HUES64 (cell line): ENCODE measurements at regions not wholly inside any gene's neighbourhood (a gene's known extent, or its start where the extent isn't known, plus 50 kb on each side); places are given as distances from the start of the nearest gene placed in this dataset.

Experiments
- H3K27ac ChIP-seq: 2 replicates; pipeline ENCODE4 v1.7.0; 2013; ENCODE audit warnings: low read depth, low read length, inconsistent platforms
- H3K27me3 ChIP-seq: 2 replicates; pipeline ENCODE4 v1.6.1; 2013; ENCODE audit warnings: mild to moderate bottlenecking, low read length; ENCODE audit not compliant: insufficient read depth
- H3K36me3 ChIP-seq: 2 replicates; pipeline ENCODE4 v1.6.1; 2013; ENCODE audit warnings: mild to moderate bottlenecking, low read length; ENCODE audit not compliant: insufficient read depth
- H3K4me1 ChIP-seq: 2 replicates; pipeline ENCODE4 v1.6.1; 2013; ENCODE audit warnings: mild to moderate bottlenecking, low read length, moderate library complexity; ENCODE audit not compliant: insufficient read depth
- H3K4me3 ChIP-seq: 2 replicates; pipeline ENCODE4 v1.5.1; 2013; ENCODE audit warnings: mild to moderate bottlenecking, low read length, moderate library complexity
- H3K9ac ChIP-seq: 2 replicates; pipeline ENCODE4 v1.6.1; 2013; ENCODE audit warnings: mild to moderate bottlenecking, low read depth, low read length
- H3K9me3 ChIP-seq: 2 replicates; pipeline ENCODE4 v1.6.1; 2013; ENCODE audit warnings: low read depth, low read length; ENCODE audit not compliant: insufficient read depth
- WGBS: fragments of 150-250, 120-280 bp; methylation state at CpG from one replicate; pipeline ENCODE4 v1.1.7; 2013; ENCODE audit warnings: missing lambda C conversion rate; 5-methylcytosine and 5-hydroxymethylcytosine counted together

DNA sequence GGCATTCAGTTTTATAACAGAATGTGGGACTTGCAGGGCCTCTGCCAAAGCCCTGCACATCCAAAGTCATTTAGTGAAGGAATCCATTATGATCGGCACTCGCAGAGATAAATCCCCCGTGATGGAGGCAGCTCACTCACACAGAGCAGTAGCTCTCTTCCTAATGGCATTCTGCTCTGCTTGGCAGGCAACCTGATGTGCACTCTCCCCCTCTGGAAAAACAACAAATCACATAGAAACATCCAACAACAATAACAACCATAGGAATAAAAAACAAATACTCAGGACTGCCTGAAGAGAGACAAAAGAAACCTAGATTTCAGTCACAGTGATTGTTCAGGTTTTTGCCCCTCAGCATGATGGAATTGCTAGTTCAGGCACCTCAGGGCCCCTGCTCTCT, 59.7 kb downstream of the NAA11 start:
- Histone ChIP-seq H3K27me3 (no peaks in the 10 kb centered on the region), H3K9ac (no peak overlapping the region), H3K4me1 (no peaks in the 10 kb centered on the region), H3K9me3 (no peaks in the 10 kb centered on the region), H3K36me3 (no peaks in the 10 kb centered on the region), H3K27ac (no peak overlapping the region), H3K4me3 (no peak overlapping the region)
- 92% methylated on average over 3 of the region's 3 CpGs for WGBS

DNA sequence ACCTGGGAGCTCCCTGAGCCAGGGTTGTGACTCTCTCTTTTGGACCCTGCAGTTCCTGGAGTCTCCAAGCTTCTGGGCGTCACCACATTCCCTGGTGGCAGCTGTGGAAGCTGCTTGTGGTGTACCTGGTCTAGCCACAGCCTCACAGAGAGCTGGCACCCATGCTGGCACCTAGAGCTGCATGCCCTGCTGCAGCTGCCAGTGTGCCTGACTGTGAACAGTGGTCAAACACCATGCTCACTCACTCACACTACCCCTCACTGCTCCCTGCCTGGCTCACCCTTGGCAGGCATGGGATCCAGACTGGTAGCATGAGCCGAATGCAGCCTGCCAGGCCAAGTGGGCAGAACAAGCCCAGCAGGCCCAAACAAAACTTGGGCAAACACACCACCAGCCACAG, 66.6 kb downstream of the NAA11 start:
- 0 out of 2 replicates have a peak, but pooled peaks cover 2% of the 10 kb centered on the region for H3K4me1 ChIP-seq
- no peaks in the 10 kb centered on the region for H3K27me3 ChIP-seq
- H3K27ac ChIP-seq = no peak overlapping the region
- H3K36me3 ChIP-seq = no peaks in the 10 kb centered on the region
- no peak overlapping the region for H3K9ac ChIP-seq
- peaks cover 17% of the 10 kb centered on the region for H3K9me3 ChIP-seq
- no peak overlapping the region for H3K4me3 ChIP-seq
- WGBS = 94% methylated on average over 2 of the region's 2 CpGs

DNA sequence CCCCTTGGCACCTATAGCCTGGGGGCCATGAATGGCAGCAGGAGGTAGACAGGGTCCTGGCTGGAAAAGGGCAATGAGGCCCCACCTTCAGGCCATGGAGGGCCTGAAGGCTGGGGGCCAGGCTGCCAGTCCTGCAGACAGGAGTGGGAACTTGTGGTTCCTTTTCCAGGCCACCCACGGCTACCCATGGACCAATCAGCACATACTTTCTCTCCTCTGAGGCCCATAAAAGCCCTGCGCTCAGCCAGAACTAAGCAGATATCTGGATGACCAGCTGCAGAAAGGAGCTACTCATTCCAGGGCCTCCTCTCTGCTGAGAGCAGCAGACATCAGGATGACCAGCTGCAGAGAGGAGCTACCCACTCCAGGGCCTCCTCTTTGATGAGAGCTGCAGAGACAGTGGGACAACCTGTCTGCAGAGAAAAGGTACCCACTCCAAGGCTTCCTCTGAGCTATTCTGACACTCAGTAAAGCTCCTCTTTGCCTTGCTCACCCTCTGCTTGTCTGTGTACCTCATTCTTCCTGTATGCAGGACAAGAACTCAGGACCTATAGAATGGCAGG, 67.2 kb downstream of the NAA11 start:
- Histone ChIP-seq H3K9ac (no peak overlapping the region), H3K27ac (no peak overlapping the region), H3K36me3 (no peaks in the 10 kb centered on the region), H3K9me3 (peaks cover 17% of the 10 kb centered on the region), H3K4me3 (no peak overlapping the region), H3K27me3 (no peaks in the 10 kb centered on the region), H3K4me1 (0 out of 2 replicates have a peak, but pooled peaks cover 2% of the 10 kb centered on the region)
- 95% methylated on average over 2 of the region's 2 CpGs for WGBS

DNA sequence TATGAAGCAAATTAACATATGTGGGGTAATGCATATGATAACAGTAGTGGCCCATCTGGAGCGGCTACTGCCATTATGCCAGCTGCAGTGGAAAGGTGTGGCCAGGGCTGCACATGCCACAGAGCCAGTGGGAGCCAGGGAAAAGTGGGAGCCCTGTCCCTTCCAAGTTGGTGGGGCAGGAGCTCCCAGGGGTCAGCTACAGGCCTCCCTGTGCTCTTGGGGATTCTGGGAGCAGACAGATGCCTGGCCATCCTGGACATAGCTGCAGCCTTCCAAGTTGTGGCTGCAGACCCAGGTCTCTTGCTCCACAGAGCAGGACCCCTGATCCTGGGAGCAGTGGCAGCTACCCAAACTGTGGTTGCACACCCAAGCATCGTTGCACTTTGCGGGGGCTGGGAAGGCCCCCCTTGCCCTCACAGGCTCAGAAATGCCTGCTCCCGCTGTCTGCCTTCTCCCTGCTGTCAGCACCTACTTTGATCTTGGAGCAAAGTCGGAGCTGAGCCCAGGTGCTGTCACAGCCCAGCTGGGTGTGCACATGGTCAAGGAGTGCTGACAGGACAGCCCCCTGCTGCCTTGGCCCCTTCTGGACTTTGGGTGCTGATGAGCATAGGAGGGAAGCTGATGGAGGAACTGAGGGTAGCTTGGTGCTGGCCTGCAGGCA, 67.8 kb downstream of the NAA11 start:
- peaks cover 17% of the 10 kb centered on the region for H3K9me3 ChIP-seq
- no peak overlapping the region for H3K27ac ChIP-seq
- no peak overlapping the region for H3K4me3 ChIP-seq
- H3K4me1 ChIP-seq = 0 out of 2 replicates have a peak, but pooled peaks cover 2% of the 10 kb centered on the region
- H3K27me3 ChIP-seq = no peaks in the 10 kb centered on the region
- 92% methylated on average over 5 of the region's 5 CpGs for WGBS
- no peaks in the 10 kb centered on the region for H3K36me3 ChIP-seq
- H3K9ac ChIP-seq = no peak overlapping the region

DNA sequence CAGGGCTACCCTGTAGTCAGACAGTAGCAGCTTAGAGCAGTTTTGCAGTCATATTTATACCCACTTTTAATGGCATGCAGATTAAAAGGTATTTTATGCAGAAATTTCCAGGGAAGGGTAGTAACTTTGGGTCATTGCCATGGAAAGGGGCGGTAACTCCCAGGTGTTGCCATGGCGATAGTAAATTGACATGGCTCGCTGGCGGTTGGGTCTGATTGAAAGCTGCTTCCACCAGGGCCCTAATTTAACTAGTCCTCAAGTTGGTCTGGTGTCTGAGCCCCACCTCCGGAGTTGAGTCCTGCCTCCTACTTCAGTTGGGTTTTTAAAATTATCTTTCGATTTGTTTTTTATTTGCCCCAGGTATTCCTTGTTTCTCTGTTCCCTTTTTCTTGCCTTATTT, 70.1 kb downstream of the NAA11 start:
- no peaks in the 10 kb centered on the region for H3K27me3 ChIP-seq
- H3K4me3 ChIP-seq = no peak overlapping the region
- WGBS = 83% methylated on average over 5 of the region's 6 CpGs
- H3K4me1 ChIP-seq = 0 out of 2 replicates have a peak, but pooled peaks cover 2% of the 10 kb centered on the region
- no peak overlapping the region for H3K9ac ChIP-seq
- no peaks in the 10 kb centered on the region for H3K36me3 ChIP-seq
- H3K27ac ChIP-seq = no peak overlapping the region
- peaks cover 17% of the 10 kb centered on the region for H3K9me3 ChIP-seq

DNA sequence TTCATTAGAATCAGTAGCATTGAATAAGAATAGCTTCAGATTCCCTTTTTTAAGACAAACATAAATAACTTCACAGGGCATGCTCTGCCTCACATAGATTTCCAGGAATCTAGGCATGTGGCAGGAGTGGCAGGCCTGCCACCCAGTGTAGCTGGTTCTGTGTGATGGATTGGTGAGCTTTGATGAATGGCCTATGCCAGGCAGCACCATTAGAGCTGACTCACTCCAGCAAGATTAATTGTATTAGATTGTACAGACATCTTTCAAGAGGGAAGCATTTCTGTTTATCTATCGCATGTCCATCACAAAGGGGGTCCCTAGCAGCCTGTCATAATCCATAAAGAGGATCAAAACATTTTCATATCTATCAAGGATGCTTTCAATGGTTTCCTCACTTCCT, 71.9 kb downstream of the NAA11 start:
- H3K36me3 ChIP-seq = no peaks in the 10 kb centered on the region
- H3K27ac ChIP-seq = no peak overlapping the region
- peaks cover 11% of the 10 kb centered on the region for H3K9me3 ChIP-seq
- 100% methylated on average over 1 of the region's 1 CpG for WGBS
- H3K4me1 ChIP-seq = 0 out of 2 replicates have a peak, but pooled peaks cover 2% of the 10 kb centered on the region
- no peak overlapping the region for H3K9ac ChIP-seq
- H3K27me3 ChIP-seq = no peaks in the 10 kb centered on the region
- H3K4me3 ChIP-seq = no peak overlapping the region

DNA sequence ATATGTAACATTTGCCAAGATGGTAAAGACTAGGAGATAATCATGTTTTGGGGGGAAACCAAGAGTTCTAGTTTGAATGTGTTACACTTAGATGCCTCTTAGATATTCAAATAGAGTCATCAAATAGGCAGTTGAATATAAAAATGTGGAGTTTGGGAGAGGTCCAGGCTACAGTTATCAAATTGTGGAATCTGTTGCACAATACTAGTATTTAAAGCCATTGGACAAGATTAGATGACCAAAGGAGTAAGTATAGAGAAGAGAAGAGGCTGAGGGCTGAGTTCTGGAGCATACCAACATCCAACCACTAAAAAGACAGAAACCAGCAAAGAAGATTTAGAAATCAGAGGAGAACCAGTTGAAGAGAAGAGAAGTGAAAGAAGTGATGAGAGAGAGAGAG, 72.7 kb downstream of the NAA11 start:
- no peak overlapping the region for H3K27ac ChIP-seq
- H3K9me3 ChIP-seq = peaks cover 4% of the 10 kb centered on the region; the same call in 1 of the 2 replicates
- no peak overlapping the region for H3K4me3 ChIP-seq
- no peaks in the 10 kb centered on the region for H3K36me3 ChIP-seq
- 0 out of 2 replicates have a peak, but pooled peaks cover 2% of the 10 kb centered on the region for H3K4me1 ChIP-seq
- H3K9ac ChIP-seq = no peak overlapping the region
- H3K27me3 ChIP-seq = no peaks in the 10 kb centered on the region

DNA sequence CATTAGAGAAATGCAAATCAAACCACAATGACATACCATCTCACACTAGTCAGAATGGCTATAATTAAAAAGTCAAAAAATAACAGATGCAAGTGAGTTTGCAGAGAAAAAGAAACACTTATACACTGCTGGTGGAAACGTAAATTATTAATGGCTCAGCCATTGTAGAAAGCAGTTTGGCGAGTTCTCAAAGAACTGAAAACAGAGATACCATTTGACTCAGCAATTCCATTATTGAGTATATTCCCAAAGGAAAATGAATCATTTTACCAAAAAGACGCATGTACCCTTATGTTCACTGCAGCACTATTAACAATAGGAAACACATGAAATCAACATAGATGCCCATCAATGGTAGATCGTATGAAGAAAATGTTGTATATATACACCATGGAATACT, 75.0 kb downstream of the NAA11 start:
- 97% methylated on average over 3 of the region's 4 CpGs for WGBS
- Histone ChIP-seq H3K9me3 (no peaks in the 10 kb centered on the region), H3K27me3 (no peaks in the 10 kb centered on the region), H3K9ac (no peak overlapping the region), H3K4me1 (0 out of 2 replicates have a peak, but pooled peaks cover 2% of the 10 kb centered on the region), H3K36me3 (no peaks in the 10 kb centered on the region), H3K4me3 (no peak overlapping the region), H3K27ac (no peak overlapping the region)

DNA sequence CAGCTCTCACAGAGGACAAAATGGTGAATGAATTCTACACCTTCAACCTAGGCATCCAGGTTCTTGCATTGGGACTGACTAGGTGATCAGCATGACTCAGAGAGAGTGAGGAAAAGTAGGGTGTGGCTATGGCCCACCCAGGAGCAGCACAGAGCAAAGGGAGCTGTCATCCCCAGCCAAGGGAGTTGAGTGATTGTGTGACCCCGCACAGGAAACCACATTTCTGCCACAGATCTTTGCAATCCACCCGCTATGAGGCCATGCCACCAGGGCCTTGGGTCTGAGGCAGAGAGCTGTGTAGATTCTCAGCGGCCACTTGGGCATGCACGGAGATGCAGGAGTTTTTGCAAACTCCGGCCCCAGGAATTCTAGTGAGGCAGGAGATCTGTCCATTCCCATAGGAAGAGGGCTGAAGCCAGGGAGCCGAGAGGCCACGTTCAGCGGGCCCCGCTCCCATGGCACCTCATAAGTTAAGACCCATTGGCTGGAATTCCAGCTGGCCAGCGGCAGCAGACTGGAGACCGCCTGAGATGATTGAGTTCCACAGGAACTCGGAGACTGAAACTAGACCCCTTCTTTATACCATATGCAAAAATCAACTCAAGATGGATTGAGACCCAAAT, 75.9 kb downstream of the NAA11 start:
- H3K9ac ChIP-seq = no peak overlapping the region
- no peaks in the 10 kb centered on the region for H3K4me1 ChIP-seq
- H3K9me3 ChIP-seq = no peaks in the 10 kb centered on the region
- H3K27ac ChIP-seq = no peak overlapping the region
- no peak overlapping the region for H3K4me3 ChIP-seq
- no peaks in the 10 kb centered on the region for H3K27me3 ChIP-seq
- no peaks in the 10 kb centered on the region for H3K36me3 ChIP-seq
- WGBS = 95% methylated on average over 11 of the region's 12 CpGs

DNA sequence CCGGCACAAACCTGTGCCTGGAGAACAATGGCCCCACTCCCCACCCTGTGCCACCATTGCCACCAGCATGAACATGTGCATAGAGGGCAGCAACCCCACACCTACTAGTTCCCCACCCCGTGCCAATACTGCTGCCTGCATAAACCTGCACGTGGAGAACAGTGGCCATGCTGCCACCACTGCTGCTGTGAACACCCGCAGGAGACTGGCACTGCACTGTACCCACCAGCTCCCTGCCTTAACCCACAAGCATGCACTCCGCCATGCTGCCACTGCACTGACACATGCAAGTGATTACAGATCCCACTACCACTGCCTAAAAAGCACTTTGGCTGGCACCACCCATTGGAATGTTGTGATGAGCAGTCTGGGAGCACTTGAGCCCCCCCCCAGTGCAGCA, 77.3 kb downstream of the NAA11 start:
- no peak overlapping the region for H3K9ac ChIP-seq
- H3K27me3 ChIP-seq = no peaks in the 10 kb centered on the region
- no peaks in the 10 kb centered on the region for H3K36me3 ChIP-seq
- 95% methylated on average over 5 of the region's 5 CpGs for whole genome bisulfite sequencing
- H3K27ac ChIP-seq = no peak overlapping the region
- no peak overlapping the region for H3K4me3 ChIP-seq
- H3K9me3 ChIP-seq = peaks cover 5% of the 10 kb centered on the region
- H3K4me1 ChIP-seq = no peaks in the 10 kb centered on the region

DNA sequence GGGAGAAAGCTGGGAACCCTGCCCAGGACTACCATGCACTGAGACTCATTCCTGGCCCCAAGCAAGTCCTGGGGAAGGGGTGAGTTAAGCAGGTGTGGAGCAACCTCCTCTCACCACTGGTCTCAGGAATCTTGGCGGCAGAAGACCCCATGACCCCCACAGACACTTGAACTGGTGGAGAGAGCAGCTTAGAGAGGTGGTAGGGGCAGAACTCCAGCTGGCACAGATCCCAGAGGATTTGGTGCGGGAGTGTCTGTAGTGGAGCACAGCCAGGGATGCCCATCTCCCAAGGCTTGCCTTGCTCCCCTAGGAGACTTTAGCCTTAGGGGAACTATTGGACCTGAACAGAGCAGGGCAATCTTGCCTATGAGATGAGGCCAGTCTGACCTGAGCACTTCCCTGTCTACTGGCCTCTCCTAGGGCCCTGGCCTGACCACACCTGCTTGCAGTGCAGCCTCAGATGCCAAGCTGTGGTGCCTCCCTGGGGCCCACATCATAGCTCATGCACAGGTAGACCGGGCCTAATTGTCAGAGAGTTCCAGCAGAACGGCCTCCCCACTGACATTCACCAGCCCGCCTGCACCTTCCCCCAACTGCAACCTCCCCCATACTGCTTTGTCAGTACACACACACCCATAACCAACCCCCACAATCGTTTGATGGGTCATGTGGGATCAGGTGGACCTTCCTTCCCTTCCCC, 78.0 kb downstream of the NAA11 start:
- 93% methylated on average over 6 of the region's 6 CpGs for WGBS
- H3K9ac ChIP-seq = no peak overlapping the region
- peaks cover 5% of the 10 kb centered on the region for H3K9me3 ChIP-seq
- H3K36me3 ChIP-seq = no peaks in the 10 kb centered on the region
- no peaks in the 10 kb centered on the region for H3K27me3 ChIP-seq
- no peak overlapping the region for H3K27ac ChIP-seq
- no peaks in the 10 kb centered on the region for H3K4me1 ChIP-seq
- no peak overlapping the region for H3K4me3 ChIP-seq
